IPS DF 4.7 (cell line): ENCODE measurements at regions not wholly inside any gene's neighbourhood (a gene's known extent, or its start where the extent isn't known, plus 50 kb on each side); places are given as distances from the start of the nearest gene placed in this dataset.

Experiments used
- DNase-seq: peaks from one replicate; pipeline ENCODE4 v3.0.0-alpha.2; 2013; ENCODE audit warnings: low spot score; ENCODE audit errors: extremely low read depth

GRCh38 chr2:11016735-11017388 is 105.1 kb downstream of the KCNF1 start:
- no peak for DNase-seq

GRCh38 chr2:11017921-11018320 is 106.2 kb downstream of the KCNF1 start:
- DNase-seq, result no peak

- DNase-seq, result no peak
Measured at GRCh38 chr2:11018651-11019185, 107.0 kb downstream of the KCNF1 start.

DNA sequence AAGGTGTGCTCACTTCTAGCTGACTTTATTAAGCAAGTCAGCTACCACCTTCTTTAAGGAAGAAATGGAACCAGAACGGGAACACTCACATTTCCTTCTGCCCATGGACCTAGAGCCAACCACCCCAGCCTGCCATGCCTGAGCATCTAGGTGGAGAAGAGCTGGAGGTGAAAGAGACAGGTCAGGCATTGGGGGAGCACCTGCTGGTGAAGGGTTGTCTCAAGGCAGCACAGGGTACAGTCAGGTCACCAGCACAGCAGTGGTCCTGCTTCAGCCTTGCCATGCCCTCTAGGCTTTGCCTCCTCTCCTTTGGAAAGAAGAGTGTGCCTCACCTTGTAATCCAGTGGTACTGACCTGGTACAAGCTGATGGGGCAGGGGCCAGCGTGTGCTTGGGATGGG is 107.9 kb downstream of the KCNF1 start:
- no peak for DNase-seq

DNA sequence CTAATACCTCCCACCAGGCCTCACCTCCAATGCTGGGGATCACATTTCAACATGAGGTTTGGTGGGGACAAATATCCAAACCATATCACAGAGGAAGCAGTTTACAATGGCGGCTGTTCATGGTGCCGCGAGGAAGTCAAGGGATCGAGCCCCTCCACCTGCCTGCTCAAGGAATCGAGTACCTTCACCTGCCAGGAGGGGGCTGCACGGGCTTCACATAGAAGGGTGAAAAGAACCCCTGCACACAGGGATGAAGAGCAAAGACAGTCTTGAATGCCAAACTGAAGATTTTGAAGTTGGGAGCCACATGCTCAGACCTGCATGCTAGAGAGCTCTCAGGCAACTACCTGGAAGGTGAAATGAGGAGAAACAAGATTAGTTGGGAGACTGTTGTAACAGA is 110.3 kb downstream of the KCNF1 start:
- no peak for DNase-seq

- no peak for DNase-seq
Measured at GRCh38 chr2:11022591-11023273, 111.0 kb downstream of the KCNF1 start.

- DNase-seq, result no peak
Measured at GRCh38 chr2:11023326-11024258, 111.9 kb downstream of the KCNF1 start.

DNA sequence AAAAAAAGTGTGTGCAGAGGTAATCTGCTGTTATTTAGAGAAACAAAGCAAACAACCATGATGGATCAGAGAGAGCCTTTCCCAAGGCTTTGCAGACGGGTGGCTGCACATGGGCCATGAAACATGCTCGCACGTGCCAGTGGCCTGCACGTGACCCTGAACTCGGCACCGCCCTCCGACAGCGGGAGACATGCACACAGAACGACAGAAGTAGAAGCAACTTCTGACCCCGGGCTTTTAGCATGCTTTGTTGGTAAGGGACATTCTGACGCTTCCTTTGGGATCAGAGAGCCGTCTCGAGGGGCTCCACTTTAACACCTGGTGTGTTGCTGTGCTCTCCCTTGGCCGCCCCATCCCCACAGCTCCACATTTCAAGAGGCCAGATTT is 112.5 kb downstream of the KCNF1 start:
- no peak for DNase-seq

GRCh38 chr2:11024687-11025086 is 113.0 kb downstream of the KCNF1 start:
- no peak for DNase-seq

DNA sequence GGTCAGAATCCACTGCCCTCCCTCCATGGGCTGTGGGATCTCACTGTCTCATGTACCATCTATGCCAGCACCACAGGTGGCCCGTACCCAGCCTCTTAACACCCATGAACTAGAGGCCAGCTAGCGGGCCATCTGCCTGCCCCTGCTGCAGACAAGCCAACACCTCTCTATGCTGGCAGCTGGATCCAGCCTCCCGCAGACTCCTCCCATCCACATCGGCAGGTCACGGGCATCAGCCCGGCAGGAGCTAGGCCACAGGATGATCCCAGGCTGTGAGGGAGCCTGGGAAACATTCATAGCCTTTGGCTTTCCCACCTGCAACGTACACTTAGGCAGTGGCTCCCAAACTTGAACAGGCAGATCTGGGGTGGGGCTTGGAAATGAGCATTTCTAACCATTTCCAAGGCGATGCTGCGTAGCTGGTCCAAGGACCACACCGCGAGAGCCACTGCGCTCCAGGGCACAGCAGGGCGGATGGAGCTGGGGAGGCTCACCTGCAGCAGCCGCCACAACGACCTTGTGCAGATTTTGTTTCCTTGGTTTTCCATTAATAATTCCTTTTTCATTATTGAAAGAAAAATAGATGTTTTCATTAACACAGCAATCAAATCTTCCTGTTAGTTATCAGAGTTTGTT is 114.7 kb downstream of the KCNF1 start:
- DNase-seq, result no peak

DNA sequence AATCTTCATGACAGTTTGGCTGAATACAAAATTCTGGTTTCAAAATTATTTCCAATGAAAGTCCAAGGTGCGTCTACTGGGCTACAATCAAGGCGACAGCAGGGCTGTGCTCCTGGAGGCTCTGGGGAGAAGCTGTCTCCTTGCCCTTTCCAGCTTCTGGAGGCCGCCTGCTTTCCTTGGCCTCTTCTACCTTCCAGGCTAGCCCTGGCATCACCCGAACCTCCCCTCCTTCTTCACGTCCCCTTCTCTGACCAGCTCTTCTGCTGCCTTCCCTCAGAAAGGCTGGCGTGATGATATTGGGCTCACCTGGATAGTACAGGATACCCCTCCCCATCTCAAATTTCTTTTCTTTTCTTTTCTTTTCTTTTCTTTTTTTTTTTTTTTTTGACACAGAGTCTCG is 115.5 kb downstream of the KCNF1 start:
- DNase-seq, result no peak

DNA sequence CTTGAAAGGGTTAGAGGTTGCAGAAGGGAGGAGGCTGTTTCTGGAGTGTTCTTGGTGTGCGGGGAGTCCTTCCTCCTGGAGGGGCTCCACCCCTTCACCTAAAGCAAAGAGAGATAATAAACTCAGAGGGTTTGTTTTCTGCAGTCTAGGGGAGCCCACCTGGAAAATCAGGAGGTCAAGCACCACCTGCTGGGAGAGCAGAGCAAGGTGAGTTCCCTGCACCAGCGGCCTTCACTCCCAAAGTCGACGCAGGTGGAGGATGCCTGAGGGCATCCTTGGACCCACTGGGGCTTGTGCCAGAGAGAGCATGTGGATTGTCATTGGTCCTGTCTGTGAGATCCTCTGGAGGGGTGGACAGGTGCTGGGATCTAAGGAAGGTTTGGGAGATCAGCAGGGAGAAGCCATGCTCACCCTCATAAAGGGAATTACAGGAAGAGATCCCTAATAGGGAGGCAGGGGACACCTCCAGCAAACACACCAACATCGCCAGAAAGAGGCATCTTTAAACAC is 116.7 kb downstream of the KCNF1 start:
- no peak for DNase-seq

- no peak for DNase-seq
Measured at GRCh38 chr2:11029136-11029535, 117.4 kb downstream of the KCNF1 start.

DNA sequence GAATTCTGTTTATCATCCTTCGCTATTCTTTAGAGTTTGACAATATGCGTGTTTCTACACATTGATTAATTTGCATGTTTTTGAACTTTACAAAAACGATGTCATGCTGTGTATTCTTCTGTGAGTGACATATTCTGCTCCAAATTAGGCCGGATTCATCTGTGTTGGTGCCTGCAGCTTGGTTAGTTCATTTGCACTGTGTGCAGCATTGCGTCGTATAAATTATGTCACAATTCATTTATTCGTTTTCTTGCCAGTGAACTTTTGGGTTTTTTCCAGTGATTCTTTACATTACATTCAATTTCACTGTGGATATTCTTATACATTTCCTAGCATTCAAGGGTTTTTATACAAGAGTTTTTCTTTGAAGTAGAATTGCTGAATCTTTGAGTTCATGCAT is 118.3 kb downstream of the KCNF1 start:
- DNase-seq, result no peak

DNA sequence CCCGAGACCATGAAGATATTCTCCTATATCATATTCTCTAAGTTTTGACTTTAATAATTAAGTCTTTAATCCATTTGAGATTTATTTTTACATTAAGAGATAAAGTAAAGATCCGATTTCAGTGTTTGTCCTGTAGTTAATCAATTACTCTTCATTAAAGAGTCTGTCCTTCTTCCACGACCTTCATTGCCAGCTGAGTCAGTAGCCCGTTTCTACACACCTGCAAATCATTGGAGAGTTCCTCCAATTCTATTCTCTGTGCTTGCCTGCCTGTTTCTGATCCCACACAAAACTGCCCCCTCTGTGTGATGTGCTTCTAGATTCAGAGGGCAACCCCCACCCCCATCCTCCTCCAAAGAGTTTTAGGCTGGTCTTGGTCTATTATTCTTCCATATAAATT is 119.2 kb downstream of the KCNF1 start:
- DNase-seq, result no peak

- DNase-seq, result no peak
Measured at GRCh38 chr2:11031876-11032275, 120.1 kb downstream of the KCNF1 start.

DNA sequence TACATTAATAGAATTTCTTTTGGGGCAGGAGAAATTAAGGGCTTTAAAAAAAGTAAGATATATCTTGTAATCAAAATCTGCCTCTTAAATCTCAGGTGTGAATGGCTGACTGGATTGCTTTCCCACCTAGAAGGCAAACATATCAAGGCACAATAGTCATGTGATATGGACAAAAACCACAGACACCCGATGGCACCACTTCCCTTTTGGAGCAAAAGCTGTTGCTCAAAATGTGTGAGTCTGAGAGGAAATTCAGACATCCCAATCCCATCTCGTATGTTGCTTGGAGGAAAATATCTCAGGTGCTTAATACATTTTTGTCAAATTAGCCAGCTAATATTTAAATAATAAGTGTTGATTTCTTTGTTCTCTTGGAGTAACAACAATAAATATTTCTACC is 120.7 kb downstream of the KCNF1 start:
- DNase-seq, result no peak

GRCh38 chr2:11033114-11033513 is 121.4 kb downstream of the KCNF1 start:
- no peak for DNase-seq

DNA sequence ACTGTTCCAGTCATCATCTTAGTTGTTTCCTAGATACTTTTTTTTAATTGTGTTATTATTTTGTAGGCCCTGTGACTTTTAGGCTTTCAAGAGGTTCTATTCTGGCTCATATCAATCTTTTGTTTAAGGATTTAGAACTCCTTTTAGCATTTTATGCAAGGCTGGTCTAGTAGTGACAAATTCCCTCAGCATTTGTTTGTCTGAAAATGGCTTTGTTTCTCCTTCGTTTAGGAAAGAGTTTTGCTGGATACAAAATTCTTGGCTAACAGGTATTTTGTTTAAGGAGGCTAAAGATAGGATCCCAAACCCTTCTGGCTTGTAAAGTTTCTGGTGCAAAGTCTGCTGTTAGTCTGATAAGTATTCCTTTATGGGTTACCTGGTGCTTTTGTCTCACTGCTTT is 116.6 kb upstream of the SLC66A3 start:
- DNase-seq, result no peak

DNA sequence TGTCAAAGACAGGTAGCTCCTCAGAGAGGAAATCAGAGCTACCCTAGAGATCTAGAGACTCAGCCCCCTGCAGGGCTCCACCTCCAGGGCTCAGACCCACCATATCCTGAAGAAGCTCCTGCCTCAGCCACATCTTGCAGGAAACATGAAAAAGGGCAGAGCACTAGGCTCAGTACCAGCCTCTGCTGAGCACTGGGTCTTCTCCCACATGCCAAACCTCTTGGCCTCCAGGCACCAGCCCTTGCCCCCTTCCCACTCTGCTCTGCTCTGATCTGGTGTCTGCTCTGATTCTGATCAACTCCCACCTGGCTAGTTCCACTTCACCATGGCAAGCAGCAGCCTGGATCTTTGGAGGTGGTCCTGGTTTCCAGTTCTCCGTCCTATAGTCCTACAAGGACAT is 114.3 kb upstream of the SLC66A3 start:
- DNase-seq, result no peak

DNA sequence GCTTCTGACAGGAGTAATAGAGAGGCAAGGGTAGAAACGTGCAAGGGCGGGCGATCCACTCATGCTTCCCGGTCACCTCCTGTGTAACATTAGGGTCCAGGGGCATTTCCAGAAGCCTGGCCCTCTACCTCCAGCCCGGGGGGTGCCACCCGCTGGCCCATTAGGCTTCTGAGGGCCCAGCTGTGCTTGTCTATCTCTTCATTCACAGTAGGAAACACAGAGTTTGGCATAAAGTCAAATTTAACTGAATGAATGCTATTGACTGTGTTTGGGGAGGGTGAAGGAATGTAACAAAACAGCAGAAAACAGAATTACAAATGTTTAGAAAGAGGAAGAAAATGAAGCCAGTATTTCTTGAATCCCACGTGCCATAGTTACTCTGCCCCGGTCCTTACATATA is 112.4 kb upstream of the SLC66A3 start:
- no peak for DNase-seq
